ENCODE measurements at regions not wholly inside any gene's neighbourhood (a gene's known extent, or its start where the extent isn't known, plus 50 kb on each side); places are given as distances from the start of the nearest gene placed in this dataset.
A peak's percentile ranks its signal among the peaks of the same experiment; 100 is the strongest.

DNA sequence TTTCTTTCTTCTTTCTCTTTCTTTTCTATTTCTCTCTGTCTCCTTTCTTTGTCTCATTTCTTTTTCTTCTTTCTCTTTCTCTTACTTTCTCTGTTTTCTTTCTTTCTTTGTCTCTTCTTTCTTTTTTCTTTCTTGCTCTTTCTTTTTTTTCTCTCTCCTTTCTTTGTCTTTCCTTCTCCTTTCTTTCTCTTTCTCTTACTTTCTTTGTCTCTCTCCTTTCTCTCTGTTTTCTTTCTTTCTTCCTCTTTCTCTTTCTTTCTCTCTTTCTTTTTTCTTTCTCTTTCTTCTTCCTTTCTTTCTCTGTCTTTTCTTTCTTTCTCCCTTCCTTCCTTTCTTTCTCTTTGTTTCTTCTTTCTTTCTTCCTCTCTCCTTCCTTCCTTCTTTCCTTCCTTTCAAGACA, 184.8 kb downstream of the CRLF2 start:
- TF ChIP-seq, protein P1, sequence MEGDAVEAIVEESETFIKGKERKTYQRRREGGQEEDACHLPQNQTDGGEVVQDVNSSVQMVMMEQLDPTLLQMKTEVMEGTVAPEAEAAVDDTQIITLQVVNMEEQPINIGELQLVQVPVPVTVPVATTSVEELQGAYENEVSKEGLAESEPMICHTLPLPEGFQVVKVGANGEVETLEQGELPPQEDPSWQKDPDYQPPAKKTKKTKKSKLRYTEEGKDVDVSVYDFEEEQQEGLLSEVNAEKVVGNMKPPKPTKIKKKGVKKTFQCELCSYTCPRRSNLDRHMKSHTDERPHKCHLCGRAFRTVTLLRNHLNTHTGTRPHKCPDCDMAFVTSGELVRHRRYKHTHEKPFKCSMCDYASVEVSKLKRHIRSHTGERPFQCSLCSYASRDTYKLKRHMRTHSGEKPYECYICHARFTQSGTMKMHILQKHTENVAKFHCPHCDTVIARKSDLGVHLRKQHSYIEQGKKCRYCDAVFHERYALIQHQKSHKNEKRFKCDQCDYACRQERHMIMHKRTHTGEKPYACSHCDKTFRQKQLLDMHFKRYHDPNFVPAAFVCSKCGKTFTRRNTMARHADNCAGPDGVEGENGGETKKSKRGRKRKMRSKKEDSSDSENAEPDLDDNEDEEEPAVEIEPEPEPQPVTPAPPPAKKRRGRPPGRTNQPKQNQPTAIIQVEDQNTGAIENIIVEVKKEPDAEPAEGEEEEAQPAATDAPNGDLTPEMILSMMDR (IDR thresholded peaks at IDR 0.05), result peak; percentile 22
- no peak overlapping the region for H3K4me3 ChIP-seq (ENCODE audit: low read length)
- ChIA-PET POLR2A (no interaction called here), CTCF (no interaction called here)
- Mint-ChIP-seq H3K27ac (no peak overlapping the region), H3K9me3 (no peaks in the 10 kb centered on the region), H3K4me3 (peak overlapping the region; percentile 74), H3K36me3 (ENCODE audit: low read depth) (no peaks in the 10 kb centered on the region), H3K27me3 (peaks cover 5% of the 10 kb centered on the region), H3K4me1 (ENCODE audit: low read depth) (peaks cover 19% of the 10 kb centered on the region)
- H3K9me3 ChIP-seq (ENCODE audit: control insufficient read depth in 1 of 2, insufficient read depth in 1 of 2, low read length in 2 of 2), result peaks cover 0 to 24% of the 10 kb centered on the region in 2 experiments
- H3K27ac ChIP-seq (ENCODE audit: low read depth in 1 of 2, low read length in 2 of 2), result no peak overlapping the region
- H3K27me3 ChIP-seq (ENCODE audit: control insufficient read depth in 1 of 2, insufficient read depth in 2 of 2, low read length in 2 of 2), result no peaks in the 10 kb centered on the region
- peaks cover 8% of the 10 kb centered on the region for H3K4me1 ChIP-seq (ENCODE audit: insufficient read depth, low read length)
- no peaks in the 10 kb centered on the region for H3K36me3 ChIP-seq (ENCODE audit: insufficient read depth, low read length)
- ATAC-seq (ENCODE audit: poor library complexity) (no peak), DNase-seq (no peak)
- intact Hi-C loops (cut with DNase I, micrococcal nuclease), result no loop called here

DNA sequence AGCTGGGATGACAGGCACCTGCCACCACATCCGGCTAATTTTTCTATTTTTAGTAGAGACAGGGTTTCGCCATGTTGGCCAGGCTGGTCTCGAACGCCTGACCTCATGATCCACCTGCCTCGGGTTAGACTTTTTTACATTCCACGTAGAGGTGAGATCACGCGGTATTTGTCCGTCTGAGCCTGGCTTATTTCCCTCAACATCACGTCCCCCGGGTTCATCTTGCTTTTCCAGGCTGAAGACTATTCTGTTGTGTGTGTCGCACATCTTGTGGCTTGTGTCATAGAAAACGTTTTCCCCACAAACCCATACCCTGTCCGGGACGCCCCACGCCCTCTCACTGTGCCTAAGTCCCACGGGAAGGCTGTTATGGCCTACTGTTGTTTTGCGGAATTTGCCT, 185.3 kb downstream of the CRLF2 start:
- POLR2A ChIA-PET, result no interaction called here

DNA sequence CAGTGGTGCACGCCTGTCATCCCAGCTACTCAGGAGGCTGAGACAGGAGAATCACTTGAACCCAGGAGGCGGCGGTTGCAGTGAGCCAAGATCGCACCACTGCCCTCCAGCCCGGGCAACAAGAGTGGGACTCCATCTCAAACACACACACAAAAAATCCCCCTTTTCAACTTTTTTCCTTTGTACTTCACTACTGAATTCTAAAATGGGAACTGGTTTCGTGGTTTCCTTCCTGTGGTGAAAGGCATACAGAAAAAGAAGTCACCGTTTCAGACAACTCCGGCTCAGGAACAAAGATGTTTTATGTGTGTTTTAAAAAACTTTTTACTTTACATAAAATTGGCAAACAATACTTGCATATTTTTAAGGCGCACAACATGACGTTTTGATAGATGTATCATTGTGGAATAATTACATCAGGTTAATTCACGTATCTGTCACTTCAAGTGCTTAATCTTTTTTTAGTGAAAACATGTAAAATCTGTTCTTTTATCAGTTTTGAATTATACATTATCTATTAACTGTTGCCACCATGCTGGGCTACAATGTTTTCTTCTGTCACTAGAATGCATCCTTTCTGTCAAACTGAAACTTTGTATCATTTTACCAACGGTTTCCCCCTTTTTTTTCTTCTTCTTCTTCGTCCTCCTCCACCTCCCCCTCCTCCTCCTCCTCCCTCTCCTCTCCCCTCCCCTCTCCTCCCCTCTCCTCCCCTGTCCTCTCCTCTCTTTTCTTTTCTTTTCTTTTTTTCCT, 186.0 kb downstream of the CRLF2 start:
- ChIA-PET CTCF (no interaction called here), POLR2A (no interaction called here)
- TF ChIP-seq, protein P1 (IDR thresholded peaks at IDR 0.05), result no peak
- DNase-seq (peak in 3 of 14 experiments; percentile 37 to 43 (median 38)), ATAC-seq (ENCODE audit: poor library complexity) (peak; percentile 48)
- Histone ChIP-seq H3K27me3 (ENCODE audit: control insufficient read depth in 1 of 2, insufficient read depth in 2 of 2, low read length in 2 of 2) (no peaks in the 10 kb centered on the region), H3K27ac (ENCODE audit: low read depth in 1 of 2, low read length in 2 of 2) (no peak overlapping the region), H3K36me3 (ENCODE audit: insufficient read depth, low read length) (no peaks in the 10 kb centered on the region), H3K9me3 (ENCODE audit: control insufficient read depth in 1 of 2, insufficient read depth in 1 of 2, low read length in 2 of 2) (peaks cover 0 to 24% of the 10 kb centered on the region in 2 experiments), H3K4me1 (ENCODE audit: insufficient read depth, low read length) (peaks cover 8% of the 10 kb centered on the region), H3K4me3 (ENCODE audit: low read length) (no peak overlapping the region)
- Mint-ChIP-seq H3K4me3 (peak overlapping the region; percentile 74), H3K27me3 (peaks cover 5% of the 10 kb centered on the region), H3K4me1 (ENCODE audit: low read depth) (peaks cover 19% of the 10 kb centered on the region), H3K36me3 (ENCODE audit: low read depth) (no peaks in the 10 kb centered on the region), H3K27ac (peak overlapping the region; percentile 10), H3K9me3 (no peaks in the 10 kb centered on the region)
- intact Hi-C loops (cut with DNase I, micrococcal nuclease), result no loop called here

More for the DNA sequence above, 185.3 kb downstream of the CRLF2 start:
- no peak for ATAC-seq (ENCODE audit: poor library complexity)
- Mint-ChIP-seq H3K27ac (peak overlapping the region; percentile 10), H3K36me3 (ENCODE audit: low read depth) (no peaks in the 10 kb centered on the region), H3K27me3 (peaks cover 5% of the 10 kb centered on the region), H3K4me3 (peak overlapping the region; percentile 74), H3K9me3 (no peaks in the 10 kb centered on the region), H3K4me1 (ENCODE audit: low read depth) (peaks cover 19% of the 10 kb centered on the region)
- Histone ChIP-seq H3K4me1 (ENCODE audit: insufficient read depth, low read length) (peaks cover 8% of the 10 kb centered on the region), H3K9me3 (ENCODE audit: control insufficient read depth in 1 of 2, insufficient read depth in 1 of 2, low read length in 2 of 2) (peaks cover 0 to 28% of the 10 kb centered on the region in 2 experiments), H3K4me3 (ENCODE audit: low read length) (no peak overlapping the region), H3K27ac (ENCODE audit: low read depth in 1 of 2, low read length in 2 of 2) (no peak overlapping the region), H3K36me3 (ENCODE audit: insufficient read depth, low read length) (no peaks in the 10 kb centered on the region), H3K27me3 (ENCODE audit: control insufficient read depth in 1 of 2, insufficient read depth in 2 of 2, low read length in 2 of 2) (no peaks in the 10 kb centered on the region)
- CTCF ChIA-PET, result no interaction called here
- TF ChIP-seq, protein P1 (IDR thresholded peaks at IDR 0.05), result no peak
- DNase-seq, result peak in 1 of 14 experiments; percentile 10
- intact Hi-C loops (cut with DNase I, micrococcal nuclease), result no loop called here

Data from CD4-positive, alpha-beta T cell (primary cell).